Panc1 (cell line): ENCODE measurements at regions not wholly inside any gene's neighbourhood (a gene's known extent, or its start where the extent isn't known, plus 50 kb on each side); places are given as distances from the start of the nearest gene placed in this dataset.

Source experiments
- CTCF ChIP-seq: fragments of 450-650 bp; IDR thresholded peaks from 2 replicates; pipeline ENCODE4 v1.5.1; 2017; ENCODE audit warnings: mild to moderate bottlenecking
- POLR2AphosphoS5 ChIP-seq: IDR thresholded peaks from 2 replicates; pipeline ENCODE4 v1.6.1; 2012; ENCODE audit warnings: mild to moderate bottlenecking, low read depth, low read length, moderate library complexity
- REST ChIP-seq, 2 experiments: IDR thresholded peaks; 2 replicates each; pipeline ENCODE4 v1.6.1; 2011 to 2012; ENCODE audit warnings: low read depth in 2 of 2, control low read depth in 1 of 2, low read length in 1 of 2, mild to moderate bottlenecking in 1 of 2, moderate library complexity in 1 of 2; ENCODE audit not compliant: insufficient read depth in 1 of 2
- SIN3A ChIP-seq: IDR thresholded peaks from 2 replicates; pipeline ENCODE4 v1.6.1; 2012; ENCODE audit warnings: low read depth, mild to moderate bottlenecking, low read length, moderate library complexity, borderline replicate concordance; ENCODE audit not compliant: insufficient read depth

- TF ChIP-seq REST (IDR thresholded peaks at IDR 0.05; ENCODE audit: insufficient read depth in 1 of 2, low read depth in 2 of 2, low read length in 1 of 2) (no peak), CTCF (no peak), SIN3A (no peak), POLR2AphosphoS5 (no peak)
These were observed 233.6 kb downstream of the KTN1 start for GRCh38 chr14:55813630-55814029.
